HG03066 (cell line): ENCODE measurements at regions not wholly inside any gene's neighbourhood (a gene's known extent, or its start where the extent isn't known, plus 50 kb on each side); places are given as distances from the start of the nearest gene placed in this dataset.

ENCODE experiments used
- ATAC-seq: cut with Tn5 transposase; IDR thresholded peaks from one replicate; pipeline ENCODE4 v1.9.1; 2021; ENCODE audit warnings: low read depth; ENCODE audit not compliant: unreplicated experiment

DNA sequence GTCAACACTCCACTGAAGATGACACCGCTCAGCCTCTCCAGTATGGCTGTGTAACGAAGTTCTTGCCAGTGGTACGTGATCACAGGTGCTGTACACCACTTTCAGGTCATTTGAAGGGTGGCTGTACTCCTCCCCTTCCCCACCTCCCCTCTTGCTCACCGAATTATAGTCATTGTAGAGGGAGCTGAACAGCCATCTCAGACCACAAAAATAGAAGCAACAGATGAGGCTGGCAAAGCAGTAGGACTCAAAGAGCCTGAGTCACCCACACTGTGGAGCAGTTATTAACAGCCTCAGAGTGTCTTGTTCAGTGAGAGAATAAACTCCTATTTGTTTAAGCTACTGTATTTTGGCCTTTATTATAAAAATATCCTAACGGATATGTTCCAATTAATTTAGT lies 192.5 kb upstream of the MCHR2 start:
- no peak for ATAC-seq

DNA sequence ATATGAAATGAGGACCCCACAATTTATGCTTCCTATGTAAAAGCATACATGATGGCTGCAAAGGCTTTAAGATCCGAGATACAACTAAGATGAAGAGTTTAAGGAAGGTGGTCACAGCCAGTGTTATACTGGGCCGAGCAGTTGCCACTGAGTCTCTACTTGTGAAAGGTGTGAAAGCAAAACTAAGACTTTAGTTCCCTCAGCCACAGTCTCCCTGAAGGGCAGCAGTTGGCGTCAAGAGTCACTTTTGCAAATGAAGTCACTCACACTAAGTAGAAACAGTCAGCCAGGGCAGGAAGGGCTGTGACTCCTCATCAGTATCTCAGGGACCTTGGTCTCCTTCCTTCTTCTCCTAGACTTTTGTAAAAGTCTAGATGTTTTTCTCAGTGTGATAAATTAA lies 191.6 kb upstream of the MCHR2 start:
- peak; percentile 77 for ATAC-seq

DNA sequence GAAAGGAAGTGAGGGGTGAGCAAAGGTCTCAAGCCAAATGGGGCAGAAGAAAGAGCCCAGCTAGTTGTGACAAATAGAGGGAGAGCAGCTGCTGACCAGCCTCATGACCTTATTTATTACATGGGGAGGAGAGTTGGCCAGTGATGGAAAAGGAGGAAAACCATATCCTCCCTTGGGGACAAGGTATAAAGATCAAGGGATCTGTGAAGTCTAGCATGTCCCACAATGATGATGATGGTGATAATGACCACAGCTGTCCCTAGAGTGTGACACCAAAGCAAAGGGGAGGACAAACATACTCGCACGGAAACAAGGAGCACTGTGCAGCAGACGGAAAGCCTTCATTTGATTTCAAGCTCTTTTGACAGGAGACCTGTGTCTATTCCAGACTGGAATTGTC lies 190.4 kb upstream of the MCHR2 start:
- ATAC-seq, result no peak

DNA sequence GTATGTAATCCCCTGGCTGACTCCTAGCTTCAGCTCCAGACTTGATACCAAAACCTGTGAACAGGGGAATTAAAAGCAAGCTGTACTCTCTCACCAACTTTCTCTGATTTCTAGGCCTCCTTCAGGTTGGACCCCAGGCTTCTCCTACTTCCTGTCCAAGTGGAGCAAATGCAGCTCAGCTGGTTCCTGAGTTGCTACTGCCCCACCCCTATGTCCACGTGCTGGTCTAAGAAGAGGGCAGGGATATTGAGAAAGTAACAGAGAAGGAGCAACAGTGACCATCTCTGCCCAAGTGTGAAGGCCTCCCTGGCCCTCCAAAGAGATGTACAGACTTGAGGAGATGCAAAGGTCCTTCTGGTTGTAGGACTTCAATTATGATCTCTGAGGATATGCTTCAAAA lies 188.3 kb upstream of the MCHR2 start:
- no peak for ATAC-seq

DNA sequence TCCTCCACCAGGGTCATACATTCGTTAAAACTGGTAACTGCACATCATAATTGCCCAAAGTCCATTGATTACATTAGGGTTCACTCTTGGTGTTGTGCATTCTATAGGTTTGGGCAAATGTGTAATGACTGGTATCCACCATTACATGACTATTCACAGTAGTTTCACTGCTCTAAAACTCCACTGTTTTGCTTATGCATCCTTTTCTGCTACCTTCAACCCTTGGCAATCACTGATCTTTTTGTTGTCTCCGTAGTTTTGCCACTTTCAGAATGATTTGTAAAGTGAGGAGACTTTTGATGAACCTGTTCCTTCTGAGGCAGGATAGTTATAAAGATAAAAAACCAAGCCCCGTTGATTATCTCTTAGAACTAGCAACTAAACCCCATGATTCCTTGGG lies 187.3 kb upstream of the MCHR2 start:
- ATAC-seq, result no peak

DNA sequence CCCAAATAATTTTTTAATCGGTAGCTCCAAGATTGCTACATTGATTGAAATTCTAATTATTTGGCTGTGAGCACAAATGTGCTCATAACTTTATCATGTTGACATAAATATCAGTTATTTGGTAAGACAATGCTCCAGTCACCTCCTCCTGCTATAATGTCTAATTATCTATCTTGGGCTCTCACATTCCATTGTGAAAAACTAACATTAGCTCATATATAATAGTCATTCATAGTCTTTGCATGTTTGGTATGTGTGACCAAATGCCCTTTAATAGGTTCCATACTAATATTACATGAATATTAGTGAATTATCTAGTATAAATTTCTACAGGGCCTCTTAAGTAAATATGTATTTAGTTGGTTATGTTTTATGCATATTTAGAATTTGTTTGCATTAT lies 185.6 kb upstream of the MCHR2 start:
- ATAC-seq, result no peak

DNA sequence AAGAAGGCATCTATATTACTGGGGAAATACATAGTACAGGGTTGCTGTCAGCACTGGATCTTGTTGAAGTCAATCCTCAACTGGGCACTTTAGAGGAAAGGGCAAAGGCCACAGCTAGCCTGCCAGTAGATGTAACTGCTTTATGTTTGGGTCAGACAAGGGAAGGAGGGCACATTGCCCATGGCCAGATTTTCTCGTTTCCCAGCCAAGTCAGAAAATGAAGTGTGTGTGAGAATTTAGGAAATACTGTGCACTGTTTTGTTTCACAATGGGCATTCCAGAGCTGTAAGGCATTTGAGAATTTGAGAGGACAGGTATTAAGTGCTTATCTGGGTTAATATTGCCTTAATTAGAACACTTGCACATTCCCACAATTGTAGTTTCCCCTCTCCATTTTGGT lies 183.9 kb upstream of the MCHR2 start:
- ATAC-seq, result no peak

DNA sequence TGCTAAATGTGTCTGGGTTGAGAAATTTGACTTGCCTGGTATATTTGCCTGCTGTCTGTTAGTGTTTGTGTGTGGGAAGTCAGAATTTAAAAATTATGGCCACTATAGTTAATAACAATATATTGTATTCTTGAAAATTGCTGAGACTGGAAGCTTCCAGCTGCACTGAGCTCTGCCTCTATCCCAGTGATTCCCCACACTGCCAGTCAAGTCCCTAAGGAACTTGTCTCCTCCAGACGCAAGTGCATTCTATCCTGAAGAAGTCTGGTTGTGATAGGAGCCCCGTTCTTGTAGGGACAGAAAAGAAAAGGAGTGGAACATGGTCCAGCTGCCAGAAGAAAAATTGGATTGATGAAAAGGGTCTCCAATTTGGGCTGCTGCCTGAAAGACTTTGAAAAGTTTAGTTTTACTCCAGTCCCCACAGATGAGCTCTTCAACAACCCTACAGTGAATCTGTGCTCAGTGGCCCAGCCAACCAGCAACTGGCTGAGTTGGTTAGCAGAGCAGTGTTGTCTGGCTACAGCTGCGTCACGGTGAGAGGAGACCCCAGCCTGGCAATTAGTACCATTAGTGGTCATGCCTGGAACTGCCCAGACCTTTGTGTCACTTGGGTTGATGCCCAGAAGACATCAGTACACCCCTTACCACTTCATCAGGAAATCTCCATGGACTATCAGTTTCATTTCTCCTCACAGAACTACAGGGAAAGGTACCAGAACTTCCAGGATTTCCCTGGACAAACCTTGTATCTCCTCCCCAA lies 183.1 kb upstream of the MCHR2 start:
- no peak for ATAC-seq

DNA sequence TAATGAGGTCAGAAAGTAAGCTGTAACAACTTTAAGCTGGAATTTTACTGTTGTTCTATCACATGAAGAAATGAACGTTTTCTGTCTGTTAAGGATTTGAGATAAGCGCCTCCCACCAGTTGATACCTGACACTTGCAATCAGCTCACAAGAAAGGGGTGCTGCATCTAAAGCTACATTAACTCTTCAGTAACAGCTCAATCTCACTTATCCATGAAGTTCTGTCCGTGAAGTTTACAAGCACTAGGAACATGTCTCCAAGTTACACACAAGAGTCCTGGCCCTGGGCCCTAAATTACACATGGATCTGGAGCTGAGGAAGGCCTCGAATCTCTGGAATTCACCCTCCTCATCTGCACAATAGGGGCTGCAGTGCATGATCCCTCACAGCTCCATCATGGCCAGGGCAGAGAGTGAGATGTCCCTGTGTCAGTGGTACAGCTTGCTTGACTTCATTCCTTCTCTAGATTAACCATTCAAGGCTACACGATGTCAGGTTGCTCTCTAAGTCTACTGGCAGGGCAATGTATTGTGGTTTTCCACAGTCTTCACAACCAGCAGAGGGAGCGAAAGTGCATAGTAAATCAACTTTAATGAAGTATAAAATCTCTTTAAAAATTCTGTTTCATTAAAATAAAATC lies 182.4 kb upstream of the MCHR2 start:
- no peak for ATAC-seq

DNA sequence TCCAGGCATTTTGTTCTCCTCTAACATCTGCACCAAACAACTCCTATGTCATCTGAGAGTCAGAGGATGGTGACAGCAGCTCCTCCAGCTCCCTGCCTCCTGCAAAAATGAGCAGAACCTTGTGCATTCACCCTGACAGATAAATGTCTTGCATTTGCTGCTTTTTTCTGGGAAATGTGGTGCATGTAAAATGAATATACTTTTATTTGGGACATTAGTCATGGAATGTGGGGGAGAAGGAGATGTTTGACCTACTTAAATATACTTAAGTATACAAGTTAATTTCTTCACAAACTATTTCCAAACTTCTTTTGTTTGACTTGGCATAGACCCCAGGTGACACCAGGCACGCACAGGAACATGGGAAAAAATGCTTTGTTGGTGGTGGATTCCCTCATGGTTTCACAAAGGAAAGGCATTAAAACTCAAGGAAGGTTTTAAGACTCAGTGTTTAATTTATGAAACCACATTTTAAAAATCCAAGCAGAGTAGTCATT lies 181.8 kb upstream of the MCHR2 start:
- ATAC-seq, result no peak

DNA sequence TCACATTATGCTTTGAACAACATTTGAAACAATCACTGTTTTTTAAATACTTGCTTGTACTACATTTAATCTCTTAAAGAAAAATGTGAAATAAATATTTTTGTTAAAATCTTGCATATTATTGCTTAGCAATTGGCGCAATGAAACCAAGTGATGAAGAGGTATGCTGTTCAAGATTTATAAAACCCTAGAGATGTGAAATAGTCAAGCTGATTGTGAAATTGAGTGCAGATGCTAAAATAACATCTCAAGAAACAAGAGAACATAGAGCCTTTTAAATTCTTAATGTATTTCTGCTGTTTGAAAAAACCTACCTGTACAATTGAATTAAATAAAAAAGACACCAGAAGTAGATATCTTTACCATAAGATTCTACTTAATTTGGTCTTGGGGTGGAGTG lies 179.2 kb upstream of the MCHR2 start:
- no peak for ATAC-seq

DNA sequence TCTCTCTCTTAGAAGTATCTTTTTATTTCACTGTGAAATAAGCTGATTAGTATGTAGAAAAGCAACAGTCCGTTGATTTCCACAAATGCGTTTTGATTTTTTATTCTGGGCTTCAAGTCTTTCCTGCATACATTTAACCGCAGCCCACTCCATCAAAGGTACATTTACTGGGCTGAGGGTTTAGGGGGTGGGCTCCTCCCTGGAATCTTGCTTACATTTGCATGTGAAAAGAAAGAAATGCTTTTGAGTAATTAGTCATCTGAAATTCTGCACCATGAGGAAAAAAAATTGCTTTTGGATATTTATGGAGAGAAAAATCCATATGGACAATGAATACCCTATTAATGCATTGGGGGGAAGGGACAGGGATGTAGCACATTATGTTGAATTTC lies 178.3 kb upstream of the MCHR2 start:
- ATAC-seq, result no peak

DNA sequence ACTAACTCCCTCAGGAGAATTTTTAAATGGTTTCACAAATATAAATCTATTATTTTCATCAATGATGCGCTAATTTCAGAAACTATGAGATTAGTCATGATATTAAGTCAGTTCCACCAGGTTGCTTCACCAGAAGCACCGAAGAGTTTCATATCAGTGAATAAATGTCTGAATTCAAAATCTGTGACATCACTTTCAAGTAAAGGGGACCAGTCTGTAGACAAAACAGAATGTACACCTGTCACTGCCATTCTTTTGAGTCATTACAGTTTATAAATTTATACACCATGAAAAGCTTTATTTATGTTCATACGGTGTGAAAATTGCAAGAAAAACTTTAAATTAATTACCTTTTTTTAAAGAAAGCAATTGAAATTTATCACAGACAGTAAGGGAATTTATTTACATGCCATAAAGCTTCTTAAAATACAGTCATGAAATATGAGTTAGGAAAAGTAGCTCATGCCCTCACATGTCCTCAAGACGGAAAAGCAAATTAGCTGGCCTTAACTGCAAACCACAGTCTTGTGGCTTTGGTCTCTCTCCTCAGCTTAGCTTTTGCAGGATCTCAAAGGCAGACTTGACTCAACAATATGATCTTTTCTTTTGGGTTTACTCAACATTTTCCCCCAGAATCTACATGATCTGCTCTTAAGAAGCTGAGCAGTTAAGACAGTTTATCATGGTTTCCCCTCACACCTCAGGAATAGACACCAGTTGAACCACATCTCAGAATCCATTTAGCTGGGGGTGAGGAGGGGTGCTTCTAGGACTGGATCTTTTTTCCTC lies 177.7 kb upstream of the MCHR2 start:
- peak; percentile 85 for ATAC-seq

DNA sequence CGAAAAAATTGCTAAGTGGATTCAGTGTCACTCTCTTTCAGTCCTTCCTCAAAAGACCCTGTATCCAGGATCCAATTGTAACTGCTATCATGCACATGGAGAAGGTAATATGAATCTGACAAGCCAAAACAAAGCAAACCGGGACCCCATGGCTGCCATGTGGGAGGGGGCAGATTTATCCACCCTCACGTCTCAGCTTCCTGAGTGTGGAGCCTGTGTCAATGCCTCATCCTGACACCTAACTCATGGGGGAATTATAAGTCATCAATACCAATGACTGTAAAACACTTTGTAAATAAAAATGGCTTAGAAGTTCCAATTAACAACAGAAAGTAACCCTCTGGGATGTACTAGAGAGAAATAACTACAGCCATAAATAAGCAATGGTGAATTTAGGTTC lies 174.1 kb upstream of the MCHR2 start:
- no peak for ATAC-seq

DNA sequence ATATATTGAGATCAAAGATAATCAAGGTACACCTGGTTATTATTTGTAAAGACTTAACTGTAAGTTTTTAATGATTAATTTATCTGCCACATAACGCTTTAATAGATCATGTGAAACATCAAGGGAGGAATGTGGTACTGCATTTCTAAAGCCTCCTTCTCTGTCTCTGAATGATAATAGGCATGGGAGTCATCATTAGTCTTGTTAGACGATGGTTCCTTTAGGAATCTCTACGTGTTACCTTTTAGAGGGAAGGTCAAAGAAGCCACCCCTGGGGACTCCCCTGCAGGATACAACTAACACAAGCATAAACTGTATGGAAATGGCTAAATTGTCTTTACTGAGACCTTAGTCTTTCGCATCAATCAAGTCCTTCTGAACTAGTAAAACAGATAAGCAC lies 173.6 kb upstream of the MCHR2 start:
- ATAC-seq, result no peak

DNA sequence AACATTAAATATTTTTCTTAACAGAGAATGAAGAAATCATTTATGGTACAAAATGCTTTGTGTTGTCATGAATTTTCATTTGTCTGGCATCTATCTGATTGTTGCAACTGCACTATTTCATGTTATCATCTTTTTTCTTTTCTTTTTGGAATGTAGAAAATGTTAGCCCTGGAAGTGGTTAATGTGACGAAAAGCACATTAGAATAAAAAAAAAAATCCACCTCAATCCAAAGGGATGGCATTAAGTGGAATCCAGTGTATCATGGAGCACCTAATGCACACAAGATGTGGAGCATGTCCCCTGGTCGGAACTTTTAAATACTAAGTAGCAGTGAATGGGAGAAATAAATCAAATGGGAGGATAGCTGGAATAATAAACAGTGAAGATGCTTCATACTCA lies 172.9 kb upstream of the MCHR2 start:
- no peak for ATAC-seq

DNA sequence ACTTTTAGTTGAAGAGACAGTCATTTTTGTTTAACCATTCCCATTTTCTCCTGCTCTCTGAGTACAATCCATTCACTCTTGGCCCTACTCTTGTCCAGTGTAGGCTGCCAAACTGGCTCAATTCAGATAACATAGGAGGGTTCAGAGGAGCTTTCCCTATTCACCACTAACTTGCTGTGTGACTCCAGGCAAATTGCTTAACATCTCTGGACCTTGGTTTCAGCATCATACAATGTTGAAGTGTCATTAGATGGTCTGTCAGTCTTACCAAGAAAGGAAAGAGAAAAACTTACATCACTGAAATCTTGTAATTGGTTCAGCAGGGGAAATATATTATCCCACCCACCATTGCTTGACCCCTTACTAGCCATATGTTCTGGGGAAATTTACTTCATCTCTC lies 171.4 kb upstream of the MCHR2 start:
- no peak for ATAC-seq

DNA sequence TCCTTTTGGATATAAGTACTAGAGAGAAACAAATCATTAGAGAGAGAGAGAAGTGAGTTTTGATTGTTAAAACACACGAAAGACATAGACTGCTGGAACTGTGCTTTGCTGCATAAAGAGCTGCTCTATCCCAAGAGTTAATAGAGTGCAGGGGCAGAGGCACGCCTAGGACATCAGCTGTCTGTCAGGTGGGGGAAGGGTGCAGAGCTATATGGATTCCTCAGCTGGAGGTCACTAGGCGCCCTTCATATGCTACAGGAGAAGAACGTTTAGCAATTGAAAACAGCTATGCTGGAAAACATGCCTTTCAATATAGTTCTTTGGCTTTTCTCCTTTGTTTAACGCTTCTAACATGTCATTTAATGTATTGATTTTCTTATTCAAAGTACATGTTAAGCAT lies 169.0 kb upstream of the MCHR2 start:
- ATAC-seq, result no peak

DNA sequence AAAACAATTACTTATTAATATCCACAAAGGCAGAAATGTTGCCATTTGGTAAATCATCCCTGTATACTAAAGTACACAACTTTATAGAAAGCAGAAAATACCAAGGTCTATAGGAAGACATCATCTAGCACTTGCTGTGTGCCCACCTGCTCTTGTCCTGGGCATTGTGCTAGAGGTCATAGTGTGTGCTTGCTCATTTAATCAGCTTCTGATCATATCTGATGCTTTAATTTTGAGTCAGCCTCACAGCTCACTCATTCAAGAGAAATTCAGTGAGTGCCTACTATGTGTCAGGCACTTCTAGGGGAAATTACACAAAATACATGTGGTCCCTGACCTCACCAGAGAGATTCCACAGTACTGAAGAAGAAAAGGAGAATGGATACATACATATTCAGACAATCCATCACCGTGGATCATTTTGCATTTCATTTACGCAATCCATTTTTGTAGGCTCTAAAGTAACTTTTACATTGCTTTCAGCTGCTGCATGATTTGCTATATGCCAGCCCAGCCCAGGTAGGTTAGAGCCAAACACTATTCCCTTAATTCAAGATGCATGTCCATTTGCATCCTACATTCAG lies 167.9 kb upstream of the MCHR2 start:
- ATAC-seq, result no peak

DNA sequence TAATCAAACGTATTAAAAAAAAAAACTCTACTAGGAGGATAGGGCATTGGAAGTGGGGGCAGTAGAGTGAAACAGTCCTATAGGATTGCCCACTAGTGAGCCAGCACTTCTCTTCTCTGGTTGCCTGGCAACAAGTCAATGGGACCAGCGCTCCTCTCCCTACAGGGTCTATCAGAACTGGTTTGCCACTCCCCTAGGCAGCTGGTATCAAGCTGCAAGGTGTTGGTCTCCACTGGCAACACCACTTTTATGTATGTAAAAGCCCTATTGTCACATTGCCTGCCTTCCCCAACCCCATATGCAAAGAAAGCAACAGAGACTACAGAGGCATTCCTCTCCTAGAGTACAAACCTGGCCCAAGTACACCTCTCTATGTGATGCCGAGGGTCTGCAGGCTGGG lies 166.9 kb upstream of the MCHR2 start:
- ATAC-seq, result no peak

DNA sequence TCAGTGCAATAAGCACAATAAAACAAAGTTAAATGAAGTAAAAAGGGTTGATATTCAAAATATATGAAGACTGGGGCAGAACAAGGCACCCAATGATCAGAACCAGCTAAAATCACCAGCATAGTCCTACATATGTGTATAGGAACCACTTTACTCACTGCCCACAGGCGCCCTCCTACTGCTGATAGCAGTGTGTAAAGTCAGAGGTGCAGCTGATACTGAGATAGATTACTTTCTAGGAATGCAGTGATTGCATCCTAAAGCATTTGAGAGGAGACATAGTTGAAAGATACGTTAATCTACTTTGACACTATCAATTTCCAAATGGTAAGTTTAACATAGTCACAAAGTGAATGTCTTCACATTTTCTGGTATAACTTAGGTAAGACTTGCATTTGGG lies 161.1 kb upstream of the MCHR2 start:
- no peak for ATAC-seq
